Left lung (tissue), 4 donors: ENCODE measurements at regions not wholly inside any gene's neighbourhood (a gene's known extent, or its start where the extent isn't known, plus 50 kb on each side); places are given as distances from the start of the nearest gene placed in this dataset.
A peak's percentile ranks its signal among the peaks of the same experiment; 100 is the strongest.

ENCODE experiments used
- ATAC-seq: fragments of 200-7000 bp; cut with Tn5 transposase; one replicate; pipeline ENCODE4 v1.9.1; 2020; ENCODE audit warnings: moderate library complexity
- DNase-seq, 4 donors: peaks; one replicate each; pipeline ENCODE4 v3.0.0-alpha.2; 2013 to 2020
- H3K27ac ChIP-seq, 2 donors: fragments of 200-600 bp; sonication (generic) in 1 of 2; one replicate each; pipeline versions ENCODE4 v1.5.0 to v1.8.0; 2020 to 2021
- H3K27me3 ChIP-seq, 2 donors: fragments of 200-600 bp; sonication (generic) in 1 of 2; one replicate each; pipeline versions ENCODE4 v1.5.0 to v1.8.0; 2020 to 2021
- H3K36me3 ChIP-seq, 2 donors: fragments of 200-600 bp; sonication (generic) in 1 of 2; one replicate each; pipeline versions ENCODE4 v1.5.0 to v1.8.0; 2020 to 2021
- H3K4me1 ChIP-seq, 2 donors: fragments of 200-600 bp; one replicate each; pipeline ENCODE4 v1.8.0; 2021
- H3K4me3 ChIP-seq, 2 donors: fragments of 200-600 bp; sonication (generic) in 1 of 2; one replicate each; pipeline versions ENCODE4 v1.5.0 to v1.8.0; 2020 to 2021; ENCODE audit warnings: mild to moderate bottlenecking in 1 of 2
- H3K9me3 ChIP-seq, 2 donors: fragments of 200-600 bp; sonication (generic) in 1 of 2; one replicate each; pipeline versions ENCODE4 v1.5.0 to v1.8.0; 2020 to 2021
- CTCF ChIP-seq, 2 donors: fragments of 200-600 bp; sonication (generic) in 1 of 2; IDR thresholded peaks; one replicate each; pipeline versions ENCODE4 v1.5.0 to v1.8.0; 2021; ENCODE audit warnings: antibody characterized with exemption in 2 of 2
- intact Hi-C, 2 donors: fragments of 100-400 bp; cut with DNase I; formaldehyde crosslinking; loops; one replicate each; pipeline versions ENCODE4 v1.11.2 to v1.14.2; 2022
- donor health status: DM: no; HTN: yes; CAD: no.
- donor health status: DM: no; HTN: no; CAD: no.

DNA sequence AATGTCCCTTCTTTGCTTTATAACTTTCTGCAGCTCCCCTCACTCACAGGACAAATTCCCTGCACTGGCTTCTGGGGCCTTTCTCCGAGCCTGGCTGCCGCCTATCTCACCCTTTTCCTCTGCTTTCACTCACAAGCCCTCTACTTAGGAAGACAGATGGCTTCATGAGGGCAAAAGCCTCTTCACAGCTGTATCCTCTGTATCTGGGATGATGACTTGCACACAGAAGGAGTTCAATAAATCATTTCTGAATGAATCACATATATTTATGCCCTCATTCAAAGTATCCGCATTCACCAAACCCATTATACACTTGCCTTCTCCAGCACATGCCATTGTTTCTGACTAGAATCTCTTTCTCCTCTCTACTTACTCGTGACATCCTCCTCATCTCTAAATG, 159.0 kb upstream of the RIPOR2 start:
- Histone ChIP-seq H3K9me3 (no peaks in the 10 kb centered on the region), H3K4me1 (peaks cover 0 to 5% of the 10 kb centered on the region in 2 donors), H3K36me3 (peaks cover 0 to 75% of the 10 kb centered on the region in 2 donors), H3K27ac (no peak overlapping the region), H3K27me3 (no peaks in the 10 kb centered on the region), H3K4me3 (no peak overlapping the region)
- DNase-seq (no peak), ATAC-seq (peak; percentile 8)
- TF ChIP-seq CTCF (IDR thresholded peaks at IDR 0.05) = no peak
- intact Hi-C loops = no loop called here

DNA sequence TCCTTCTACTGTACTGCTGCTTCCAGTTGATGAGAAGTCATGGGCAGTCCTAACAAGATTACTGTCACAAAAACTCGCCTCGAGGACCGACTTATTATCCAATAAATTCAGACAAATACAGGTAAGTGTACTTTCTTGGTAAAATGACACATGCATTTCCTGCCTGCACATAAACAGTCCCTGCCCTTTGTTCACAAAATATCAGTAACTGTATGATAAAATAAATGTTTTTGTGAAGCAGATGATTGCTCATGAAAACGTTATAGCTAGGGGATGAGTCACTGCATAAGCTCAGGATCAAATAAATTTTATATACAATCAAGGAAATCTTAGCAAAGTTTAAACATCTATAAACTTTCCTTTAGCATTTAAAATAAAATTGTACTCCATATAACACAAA, 164.5 kb upstream of the RIPOR2 start:
- H3K4me1 ChIP-seq = no peaks in the 10 kb centered on the region
- intact Hi-C loops = no loop called here
- no peak for TF ChIP-seq CTCF (IDR thresholded peaks at IDR 0.05)
- peaks cover 0 to 47% of the 10 kb centered on the region in 2 donors for H3K36me3 ChIP-seq
- H3K27ac ChIP-seq = no peak overlapping the region
- no peaks in the 10 kb centered on the region for H3K27me3 ChIP-seq
- no peak for DNase-seq
- H3K4me3 ChIP-seq = no peak overlapping the region
- no peak for ATAC-seq
- H3K9me3 ChIP-seq = no peaks in the 10 kb centered on the region

GRCh38 chr6:25103603-25104002, 167.8 kb upstream of the RIPOR2 start:
- Histone ChIP-seq H3K4me1 (no peaks in the 10 kb centered on the region), H3K9me3 (no peaks in the 10 kb centered on the region), H3K36me3 (peaks cover 5 to 58% of the 10 kb centered on the region in 2 donors), H3K27ac (no peak overlapping the region), H3K4me3 (no peak overlapping the region), H3K27me3 (no peaks in the 10 kb centered on the region)
- intact Hi-C loops = no loop called here
- ATAC-seq (no peak), DNase-seq (no peak)
- TF ChIP-seq CTCF (IDR thresholded peaks at IDR 0.05) = no peak

DNA sequence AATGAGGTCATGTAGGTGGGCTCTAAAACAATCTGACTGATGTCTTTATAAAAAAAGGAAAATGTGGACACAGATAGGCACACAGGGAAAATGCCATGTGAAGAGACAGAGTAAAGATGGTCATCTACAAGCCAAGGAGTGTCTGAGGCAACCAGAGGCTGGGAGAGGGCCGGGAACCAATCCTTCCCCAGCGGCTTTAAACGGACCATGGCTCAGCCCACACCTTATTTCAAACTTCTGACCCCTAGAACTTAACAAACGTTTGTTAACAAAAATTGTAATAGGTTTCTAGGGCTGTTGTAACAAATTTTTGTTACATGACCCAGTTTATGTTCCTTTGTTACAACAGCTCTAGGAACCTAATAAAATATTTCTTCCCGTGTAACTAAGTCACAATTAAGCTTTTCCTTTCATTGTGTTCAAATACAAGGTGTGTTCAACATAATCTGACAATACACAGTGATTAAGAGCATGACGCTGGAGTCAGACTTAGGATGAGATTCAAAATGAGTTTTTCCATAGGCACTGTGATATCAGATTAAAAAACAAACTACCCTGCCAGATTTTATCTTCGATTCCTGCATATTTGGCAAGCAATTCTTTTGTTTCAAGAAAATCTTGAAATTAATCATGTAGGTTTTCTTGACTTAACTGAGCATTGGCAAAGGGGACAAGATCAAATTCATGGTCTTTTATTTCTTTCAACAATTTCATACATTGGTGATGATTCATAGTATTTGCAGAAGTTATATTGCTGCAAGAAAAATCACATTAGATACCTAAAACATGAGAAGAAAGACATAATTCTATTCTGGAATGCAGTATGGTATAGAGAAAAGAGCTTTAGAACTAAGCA, 169.5 kb upstream of the RIPOR2 start:
- Histone ChIP-seq H3K4me1 (no peaks in the 10 kb centered on the region), H3K27ac (no peak overlapping the region), H3K4me3 (no peak overlapping the region), H3K9me3 (no peaks in the 10 kb centered on the region), H3K27me3 (no peaks in the 10 kb centered on the region), H3K36me3 (peaks cover 5 to 71% of the 10 kb centered on the region in 2 donors)
- intact Hi-C loops = no loop called here
- DNase-seq = no peak
- TF ChIP-seq CTCF (IDR thresholded peaks at IDR 0.05) = no peak
- peak; percentile 6 for ATAC-seq

DNA sequence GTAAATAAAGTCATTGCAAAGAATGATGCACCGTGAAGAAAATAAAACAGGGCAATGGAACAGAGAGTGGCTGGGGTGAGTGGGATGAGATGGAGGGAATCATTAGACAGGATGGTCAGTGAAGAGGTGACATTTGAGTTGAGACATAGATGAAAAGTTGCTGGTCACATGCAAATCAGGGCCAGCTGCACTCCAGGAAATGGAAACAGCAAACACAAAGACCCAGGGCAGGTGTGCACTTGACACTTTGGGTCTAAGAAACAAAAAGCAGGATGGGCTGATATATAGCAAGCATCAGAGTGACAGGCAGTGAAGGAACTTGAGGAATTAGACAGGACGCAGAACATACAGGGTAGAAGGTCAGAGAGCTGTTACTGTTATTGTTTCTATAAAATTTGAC, 171.5 kb upstream of the RIPOR2 start:
- H3K27me3 ChIP-seq = no peaks in the 10 kb centered on the region
- H3K9me3 ChIP-seq = no peaks in the 10 kb centered on the region
- intact Hi-C loops = no loop called here
- no peak for DNase-seq
- peaks cover 0 to 5% of the 10 kb centered on the region in 2 donors for H3K4me1 ChIP-seq
- TF ChIP-seq CTCF (IDR thresholded peaks at IDR 0.05) = no peak
- peaks cover 5 to 69% of the 10 kb centered on the region in 2 donors for H3K36me3 ChIP-seq
- H3K4me3 ChIP-seq = no peak overlapping the region
- ATAC-seq = no peak
- no peak overlapping the region for H3K27ac ChIP-seq
